LNCaP clone FGC (cell line): ENCODE measurements at regions not wholly inside any gene's neighbourhood (a gene's known extent, or its start where the extent isn't known, plus 50 kb on each side); places are given as distances from the start of the nearest gene placed in this dataset.

Source experiments
- DNase-seq: peaks from one replicate; pipeline ENCODE4 v3.0.0-alpha.2; 2011; ENCODE audit warnings: low read depth
- H3K4me3 ChIP-seq: 2 replicates; pipeline ENCODE4 v1.5.1; 2011; ENCODE audit warnings: mild to moderate bottlenecking, low read depth, low read length, control low read depth
- TF ChIP-seq, protein P1 (sequence below): IDR thresholded peaks from 2 replicates; pipeline ENCODE4 v1.5.1; 2012; ENCODE audit warnings: mild to moderate bottlenecking; ENCODE audit not compliant: control insufficient read depth, insufficient read depth; ENCODE audit errors: extremely low read depth

DNA sequence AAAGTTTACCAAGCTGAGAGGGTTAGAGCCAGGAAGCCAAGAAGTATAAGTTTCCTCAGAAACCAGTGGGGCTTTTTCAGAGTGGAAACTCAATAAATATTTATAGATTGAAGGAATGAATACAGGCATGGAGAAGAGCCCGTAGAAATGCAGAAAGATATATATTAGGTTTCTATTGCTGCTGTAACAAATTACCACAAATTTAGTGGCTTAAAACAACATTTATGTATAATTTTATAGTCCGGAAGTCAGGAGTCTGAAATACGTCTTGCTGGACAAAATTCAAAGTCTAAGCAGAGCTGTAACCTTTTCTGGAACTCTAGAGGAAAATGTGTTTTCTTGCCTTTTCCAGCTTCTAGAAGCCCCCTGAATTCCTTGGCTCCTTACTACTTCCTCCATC is 107.3 kb upstream of the SEMA3D start:
- TF ChIP-seq, protein P1, sequence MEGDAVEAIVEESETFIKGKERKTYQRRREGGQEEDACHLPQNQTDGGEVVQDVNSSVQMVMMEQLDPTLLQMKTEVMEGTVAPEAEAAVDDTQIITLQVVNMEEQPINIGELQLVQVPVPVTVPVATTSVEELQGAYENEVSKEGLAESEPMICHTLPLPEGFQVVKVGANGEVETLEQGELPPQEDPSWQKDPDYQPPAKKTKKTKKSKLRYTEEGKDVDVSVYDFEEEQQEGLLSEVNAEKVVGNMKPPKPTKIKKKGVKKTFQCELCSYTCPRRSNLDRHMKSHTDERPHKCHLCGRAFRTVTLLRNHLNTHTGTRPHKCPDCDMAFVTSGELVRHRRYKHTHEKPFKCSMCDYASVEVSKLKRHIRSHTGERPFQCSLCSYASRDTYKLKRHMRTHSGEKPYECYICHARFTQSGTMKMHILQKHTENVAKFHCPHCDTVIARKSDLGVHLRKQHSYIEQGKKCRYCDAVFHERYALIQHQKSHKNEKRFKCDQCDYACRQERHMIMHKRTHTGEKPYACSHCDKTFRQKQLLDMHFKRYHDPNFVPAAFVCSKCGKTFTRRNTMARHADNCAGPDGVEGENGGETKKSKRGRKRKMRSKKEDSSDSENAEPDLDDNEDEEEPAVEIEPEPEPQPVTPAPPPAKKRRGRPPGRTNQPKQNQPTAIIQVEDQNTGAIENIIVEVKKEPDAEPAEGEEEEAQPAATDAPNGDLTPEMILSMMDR = no peak
- DNase-seq = no peak
- H3K4me3 ChIP-seq = no peak overlapping the region

DNA sequence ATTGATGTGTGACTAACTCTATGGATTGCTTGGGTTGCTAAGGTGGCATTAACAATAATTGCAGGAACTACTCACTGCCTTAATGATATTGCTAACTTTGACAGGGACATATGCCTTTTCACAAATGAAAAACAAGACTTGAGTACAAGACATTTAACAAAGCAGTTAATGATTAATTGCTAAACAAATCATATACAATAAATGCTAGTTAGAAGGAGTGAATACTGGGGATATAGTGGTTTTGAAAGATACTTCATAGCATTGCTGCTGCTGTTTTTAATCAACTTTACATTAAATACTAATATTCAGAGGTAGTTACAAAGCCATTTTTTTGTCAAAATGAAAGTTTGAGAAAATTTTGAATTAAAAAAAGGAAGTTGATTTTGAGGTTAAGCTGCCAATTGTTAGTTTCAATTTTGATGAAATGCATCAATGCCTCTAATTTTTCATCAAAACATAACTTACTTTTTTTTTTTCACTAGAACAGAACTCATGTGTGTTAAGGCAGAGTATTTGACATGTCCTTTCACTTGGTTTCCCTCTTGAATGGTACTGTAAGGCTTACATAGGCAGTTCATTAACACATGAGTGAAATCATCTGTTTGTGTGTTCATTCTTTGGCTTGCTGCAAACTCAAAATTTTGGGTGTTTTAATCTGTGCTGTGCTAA is 106.2 kb upstream of the SEMA3D start:
- DNase-seq = no peak
- TF ChIP-seq, protein P1 = no peak
- H3K4me3 ChIP-seq = no peak overlapping the region

DNA sequence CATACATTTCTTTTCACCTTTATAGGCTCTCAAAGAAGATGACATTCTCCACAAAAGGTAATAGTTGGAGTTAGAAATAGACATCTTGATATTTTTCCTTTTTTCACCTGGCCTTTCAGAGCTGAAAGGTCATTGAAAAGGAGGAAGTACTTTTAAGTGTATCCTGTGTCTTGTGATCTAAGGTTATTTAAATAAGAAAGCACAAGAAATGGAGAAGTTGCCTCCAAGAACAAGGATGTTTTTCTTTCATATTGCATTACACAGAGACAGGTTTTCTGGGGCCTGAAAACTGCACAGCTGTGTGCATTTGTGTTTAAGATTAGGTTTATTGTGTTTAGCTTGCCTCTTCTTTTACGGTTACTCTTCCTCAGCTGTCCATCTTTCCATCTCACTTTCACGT is 103.4 kb upstream of the SEMA3D start:
- TF ChIP-seq, protein P1 = no peak
- peak; percentile 34 for DNase-seq
- H3K4me3 ChIP-seq = no peak overlapping the region

DNA sequence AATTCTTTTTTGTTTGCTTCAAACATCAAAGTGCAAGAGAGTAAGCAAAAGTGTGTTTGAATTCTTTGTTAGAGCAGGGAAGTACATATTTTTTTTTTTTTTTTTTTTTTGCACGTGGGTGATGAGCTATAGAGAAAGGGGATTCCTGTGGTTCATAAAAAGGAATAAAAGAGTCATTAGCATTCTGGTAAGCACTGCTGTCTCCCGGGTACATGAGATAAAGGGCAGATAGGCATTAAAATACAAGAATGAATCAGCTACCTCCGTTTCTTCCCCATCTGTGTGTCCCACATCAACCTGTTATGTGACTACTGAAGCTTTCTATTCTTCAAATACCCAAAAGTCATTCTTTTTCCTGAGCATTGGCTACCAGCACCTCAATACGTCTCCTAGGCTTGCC is 102.4 kb upstream of the SEMA3D start:
- no peak for DNase-seq
- H3K4me3 ChIP-seq = no peak overlapping the region
- TF ChIP-seq, protein P1 = no peak

DNA sequence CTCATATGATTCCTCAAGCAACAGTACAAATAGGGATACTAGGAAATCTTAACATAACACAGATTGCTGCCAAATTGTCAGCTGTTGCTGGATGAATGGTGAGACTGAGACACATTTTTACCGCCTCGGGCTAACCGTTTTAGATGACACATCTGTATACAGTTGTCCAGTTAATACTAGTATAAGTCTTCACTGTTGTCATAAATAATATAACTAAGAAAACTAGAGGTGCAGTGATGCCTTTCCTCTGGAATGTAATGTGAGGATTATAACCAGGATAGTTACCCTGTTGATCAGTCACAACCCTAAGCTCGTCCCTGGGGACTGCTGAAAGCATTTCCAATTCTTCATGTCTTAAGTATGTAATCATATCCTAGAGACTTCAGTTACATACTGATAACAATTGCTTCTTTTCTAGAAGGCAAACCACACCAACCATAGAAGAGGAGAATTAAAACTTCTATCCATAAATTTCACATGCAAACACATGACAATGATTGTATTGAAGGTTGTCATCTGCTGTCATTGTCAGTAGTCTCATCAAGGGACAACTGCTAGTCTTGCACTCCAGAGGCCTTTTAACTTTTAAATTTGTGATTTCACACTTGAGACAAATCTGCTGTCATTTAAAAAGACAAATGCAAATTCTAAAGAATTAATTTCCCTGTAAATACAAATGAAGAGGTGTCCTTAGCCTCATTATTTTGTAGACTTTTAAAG is 100.4 kb upstream of the SEMA3D start:
- DNase-seq = no peak
- no peak overlapping the region for H3K4me3 ChIP-seq
- TF ChIP-seq, protein P1 = no peak

DNA sequence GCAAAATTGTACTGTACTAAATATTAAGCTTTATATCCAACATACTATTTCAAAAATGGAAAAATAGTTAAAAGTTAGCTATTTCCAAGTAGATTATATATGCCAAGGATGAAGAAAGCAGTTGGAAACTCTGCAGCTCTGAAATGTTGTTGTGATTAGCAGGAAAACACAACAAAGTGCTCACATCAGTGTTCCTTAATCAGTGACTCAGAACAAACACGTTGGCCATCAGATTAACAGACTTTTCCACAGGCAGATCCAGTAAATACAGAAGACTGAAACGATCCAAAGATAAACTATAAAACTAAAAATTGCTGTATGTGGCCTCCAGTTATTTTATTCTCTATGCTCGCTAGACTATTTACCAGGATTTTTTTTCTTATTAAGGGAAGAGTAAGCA is 99.6 kb upstream of the SEMA3D start:
- DNase-seq = peak; percentile 26
- no peak overlapping the region for H3K4me3 ChIP-seq
- TF ChIP-seq, protein P1 = no peak
